ENCODE measurements at regions not wholly inside any gene's neighbourhood (a gene's known extent, or its start where the extent isn't known, plus 50 kb on each side); places are given as distances from the start of the nearest gene placed in this dataset.

DNA sequence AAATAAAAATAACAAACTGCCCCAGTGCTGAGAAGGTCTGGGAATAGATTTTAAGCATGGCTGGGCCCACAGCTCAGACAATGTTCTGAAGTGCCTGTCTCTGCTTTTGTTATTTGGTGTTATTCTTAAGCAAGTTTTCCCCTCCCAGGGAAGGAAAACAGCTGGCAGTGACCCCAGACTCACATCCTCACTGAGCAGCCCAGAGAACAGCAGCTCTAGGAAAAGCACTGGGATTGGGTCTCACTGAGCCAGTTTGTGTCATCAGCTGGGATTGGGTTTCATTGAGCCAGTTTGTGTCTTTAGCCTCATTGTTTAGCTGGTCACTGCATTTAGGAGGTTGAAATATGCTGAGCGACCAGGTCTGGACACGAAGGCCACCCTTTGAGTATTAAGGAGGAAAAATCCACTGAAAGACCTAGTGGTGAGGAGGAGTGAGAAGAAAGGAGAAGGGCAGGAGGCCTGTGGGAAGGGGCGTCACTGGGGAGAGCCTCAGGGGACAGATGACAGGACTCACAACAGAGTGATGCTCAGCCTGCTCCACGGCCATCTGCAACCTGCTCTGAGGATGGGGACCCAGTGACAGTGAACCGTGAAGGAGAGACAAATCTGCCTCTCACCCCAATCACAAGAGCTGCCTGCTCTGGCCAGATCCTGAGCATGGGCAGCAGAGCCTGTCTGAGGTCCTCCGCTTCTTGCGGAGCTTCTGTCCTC, 103.8 kb downstream of the TOMM20 start:
- Histone ChIP-seq H3K36me3 (ENCODE audit: insufficient read depth, low read length) (no peaks in the 10 kb centered on the region), H2AFZ (ENCODE audit: low read depth, low read length) (no peak overlapping the region), H3K79me2 (ENCODE audit: insufficient read depth, low read length) (no peaks in the 10 kb centered on the region), H3K4me1 (ENCODE audit: insufficient read depth, low read length) (peaks cover 9% of the 10 kb centered on the region), H3K9me3 (ENCODE audit: insufficient read depth, low read depth, low read length) (peaks cover 5% of the 10 kb centered on the region), H3K4me3 (ENCODE audit: insufficient read depth, low read depth, low read length) (no peak overlapping the region), H3K9ac (ENCODE audit: low read length) (no peak overlapping the region), H3K27ac (ENCODE audit: low read depth, low read length) (no peak overlapping the region), H4K20me1 (ENCODE audit: insufficient read depth, low read length) (no peaks in the 10 kb centered on the region), H3K27me3 (ENCODE audit: insufficient read depth, low read length) (no peaks in the 10 kb centered on the region), H3K4me2 (ENCODE audit: low read length) (no peak overlapping the region)
- TF ChIP-seq, protein P1, sequence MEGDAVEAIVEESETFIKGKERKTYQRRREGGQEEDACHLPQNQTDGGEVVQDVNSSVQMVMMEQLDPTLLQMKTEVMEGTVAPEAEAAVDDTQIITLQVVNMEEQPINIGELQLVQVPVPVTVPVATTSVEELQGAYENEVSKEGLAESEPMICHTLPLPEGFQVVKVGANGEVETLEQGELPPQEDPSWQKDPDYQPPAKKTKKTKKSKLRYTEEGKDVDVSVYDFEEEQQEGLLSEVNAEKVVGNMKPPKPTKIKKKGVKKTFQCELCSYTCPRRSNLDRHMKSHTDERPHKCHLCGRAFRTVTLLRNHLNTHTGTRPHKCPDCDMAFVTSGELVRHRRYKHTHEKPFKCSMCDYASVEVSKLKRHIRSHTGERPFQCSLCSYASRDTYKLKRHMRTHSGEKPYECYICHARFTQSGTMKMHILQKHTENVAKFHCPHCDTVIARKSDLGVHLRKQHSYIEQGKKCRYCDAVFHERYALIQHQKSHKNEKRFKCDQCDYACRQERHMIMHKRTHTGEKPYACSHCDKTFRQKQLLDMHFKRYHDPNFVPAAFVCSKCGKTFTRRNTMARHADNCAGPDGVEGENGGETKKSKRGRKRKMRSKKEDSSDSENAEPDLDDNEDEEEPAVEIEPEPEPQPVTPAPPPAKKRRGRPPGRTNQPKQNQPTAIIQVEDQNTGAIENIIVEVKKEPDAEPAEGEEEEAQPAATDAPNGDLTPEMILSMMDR (IDR thresholded peaks at IDR 0.05; ENCODE audit: insufficient read depth, low read depth, low read length) = no peak
- no peak for TF ChIP-seq EZH2 (IDR thresholded peaks at IDR 0.05; ENCODE audit: insufficient read depth, low read length)
- H3K36me3 Mint-ChIP-seq (ENCODE audit: low read depth, unreplicated experiment) = no peaks in the 10 kb centered on the region
- H3K4me3 Mint-ChIP-seq (ENCODE audit: unreplicated experiment) = no peak overlapping the region
- peaks cover 7% of the 10 kb centered on the region for H3K9me3 Mint-ChIP-seq (ENCODE audit: unreplicated experiment)
- no peak overlapping the region for H3K27ac Mint-ChIP-seq (ENCODE audit: unreplicated experiment)
- H3K27me3 Mint-ChIP-seq (ENCODE audit: low read depth, unreplicated experiment) = no peaks in the 10 kb centered on the region
- no peak for FAIRE-seq
- peaks cover 13% of the 10 kb centered on the region for H3K4me1 Mint-ChIP-seq (ENCODE audit: low read depth, unreplicated experiment)
- DNase-seq (ENCODE audit: low read depth) = no peak

DNA sequence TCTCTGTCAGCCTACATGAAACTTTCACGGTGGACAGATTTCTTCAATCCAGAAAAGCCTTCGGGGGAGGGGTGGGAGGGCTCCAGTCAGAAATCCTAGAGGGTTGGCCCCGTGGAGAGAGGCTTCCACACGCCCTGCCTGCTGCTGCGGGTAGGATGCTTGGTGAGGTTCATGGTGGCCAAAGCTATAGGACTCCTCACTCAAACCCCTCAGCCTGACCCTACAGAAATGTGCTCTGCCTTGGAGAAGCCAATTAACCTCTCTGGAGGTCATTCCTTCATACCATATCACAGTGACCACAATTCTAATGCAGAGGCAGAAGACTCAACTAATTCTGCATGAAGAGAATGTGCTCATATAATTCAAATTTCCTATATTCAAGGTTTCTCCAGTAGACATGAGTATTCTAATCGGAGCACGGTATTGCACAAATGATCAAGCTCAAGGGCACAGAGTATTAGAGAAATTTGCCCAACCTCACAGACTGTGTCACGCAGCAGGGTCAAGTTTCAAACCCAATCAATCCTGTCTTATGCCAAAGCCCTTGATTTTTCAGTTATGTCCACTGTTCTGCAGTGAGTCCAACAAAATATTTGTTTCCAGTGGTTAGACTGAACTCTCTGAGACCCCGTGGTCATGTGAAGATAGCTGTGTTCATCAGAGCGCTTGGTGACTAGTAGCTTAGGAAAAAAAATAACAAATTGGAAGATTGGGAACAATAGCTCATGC, 104.8 kb downstream of the TOMM20 start:
- Mint-ChIP-seq H3K27ac (ENCODE audit: unreplicated experiment) (no peak overlapping the region), H3K4me3 (ENCODE audit: unreplicated experiment) (no peak overlapping the region), H3K9me3 (ENCODE audit: unreplicated experiment) (peaks cover 5% of the 10 kb centered on the region), H3K36me3 (ENCODE audit: low read depth, unreplicated experiment) (no peaks in the 10 kb centered on the region), H3K4me1 (ENCODE audit: low read depth, unreplicated experiment) (peaks cover 23% of the 10 kb centered on the region), H3K27me3 (ENCODE audit: low read depth, unreplicated experiment) (no peaks in the 10 kb centered on the region)
- H3K4me2 ChIP-seq (ENCODE audit: low read length) = no peak overlapping the region
- H3K9ac ChIP-seq (ENCODE audit: low read length) = no peak overlapping the region
- H4K20me1 ChIP-seq (ENCODE audit: insufficient read depth, low read length) = no peaks in the 10 kb centered on the region
- TF ChIP-seq EZH2 (IDR thresholded peaks at IDR 0.05; ENCODE audit: insufficient read depth, low read length) = no peak
- TF ChIP-seq, protein P1 (IDR thresholded peaks at IDR 0.05; ENCODE audit: insufficient read depth, low read depth, low read length) = no peak
- DNase-seq (ENCODE audit: low read depth) (peak; percentile 39), FAIRE-seq (no peak)
- H3K36me3 ChIP-seq (ENCODE audit: insufficient read depth, low read length) = no peaks in the 10 kb centered on the region
- H3K79me2 ChIP-seq (ENCODE audit: insufficient read depth, low read length) = no peaks in the 10 kb centered on the region
- H3K27ac ChIP-seq (ENCODE audit: low read depth, low read length) = no peak overlapping the region
- H3K27me3 ChIP-seq (ENCODE audit: insufficient read depth, low read length) = no peaks in the 10 kb centered on the region
- peaks cover 14% of the 10 kb centered on the region for H3K4me1 ChIP-seq (ENCODE audit: insufficient read depth, low read length)
- H3K9me3 ChIP-seq (ENCODE audit: insufficient read depth, low read depth, low read length) = peaks cover 5% of the 10 kb centered on the region
- no peak overlapping the region for H3K4me3 ChIP-seq (ENCODE audit: insufficient read depth, low read depth, low read length)
- no peak overlapping the region for H2AFZ ChIP-seq (ENCODE audit: low read depth, low read length)

Measured in astrocyte (in vitro differentiated cells and primary cell).